Astrocyte (in vitro differentiated cells and primary cell): ENCODE measurements at regions not wholly inside any gene's neighbourhood (a gene's known extent, or its start where the extent isn't known, plus 50 kb on each side); places are given as distances from the start of the nearest gene placed in this dataset.

Experiments
- DNase-seq: peaks from one replicate; pipeline ENCODE4 v3.0.0-alpha.2; 2010; ENCODE audit warnings: low read depth
- FAIRE-seq: peaks from 2 replicates; lab custom pipeline; 2011; peaks lifted over from hg19 to GRCh38; lab: Jason Lieb, UNC
- H2AFZ ChIP-seq: 2 replicates; pipeline ENCODE4 v1.6.0; 2012; ENCODE audit warnings: low read depth, low read length, inconsistent platforms
- H3K27ac ChIP-seq: 2 replicates; pipeline ENCODE4 v1.5.1; 2011; ENCODE audit warnings: low read depth, low read length, inconsistent platforms
- H3K27me3 ChIP-seq: 2 replicates; pipeline ENCODE4 v1.6.0; 2011; ENCODE audit warnings: low read length, inconsistent platforms; ENCODE audit not compliant: insufficient read depth
- H3K36me3 ChIP-seq: 2 replicates; pipeline ENCODE4 v1.5.1; 2011; ENCODE audit warnings: low read length, inconsistent platforms; ENCODE audit not compliant: insufficient read depth
- H3K4me1 ChIP-seq: 2 replicates; pipeline ENCODE4 v1.5.1; 2011; ENCODE audit warnings: low read length, inconsistent platforms; ENCODE audit not compliant: insufficient read depth
- H3K4me2 ChIP-seq: 2 replicates; pipeline ENCODE4 v1.6.0; 2012; ENCODE audit warnings: low read length, inconsistent platforms
- H3K4me3 ChIP-seq: 2 replicates; pipeline ENCODE4 v1.5.1; 2011; ENCODE audit warnings: low read depth, mild to moderate bottlenecking, low read length, inconsistent platforms; ENCODE audit not compliant: insufficient read depth
- H3K79me2 ChIP-seq: 2 replicates; pipeline ENCODE4 v1.6.0; 2012; ENCODE audit warnings: mild to moderate bottlenecking, low read length, inconsistent platforms; ENCODE audit not compliant: insufficient read depth
- H3K9ac ChIP-seq: 2 replicates; pipeline ENCODE4 v1.6.0; 2012; ENCODE audit warnings: mild to moderate bottlenecking, low read length, inconsistent platforms
- H3K9me3 ChIP-seq: 2 replicates; pipeline ENCODE4 v1.5.1; 2012; ENCODE audit warnings: low read depth, mild to moderate bottlenecking, low read length, inconsistent platforms; ENCODE audit not compliant: insufficient read depth
- H4K20me1 ChIP-seq: 2 replicates; pipeline ENCODE4 v1.6.0; 2012; ENCODE audit warnings: low read length, inconsistent platforms; ENCODE audit not compliant: insufficient read depth
- H3K27ac Mint-ChIP-seq: one replicate; pipeline ENCODE4 v1.8.0; 2021; ENCODE audit warnings: mild to moderate bottlenecking, mixed read lengths; ENCODE audit not compliant: unreplicated experiment
- H3K27me3 Mint-ChIP-seq: one replicate; pipeline ENCODE4 v1.8.0; 2021; ENCODE audit warnings: low read depth, mixed read lengths; ENCODE audit not compliant: unreplicated experiment
- H3K36me3 Mint-ChIP-seq: one replicate; pipeline ENCODE4 v1.8.0; 2021; ENCODE audit warnings: low read depth, mixed read lengths; ENCODE audit not compliant: unreplicated experiment
- H3K4me1 Mint-ChIP-seq: one replicate; pipeline ENCODE4 v1.8.0; 2021; ENCODE audit warnings: low read depth, mixed read lengths; ENCODE audit not compliant: unreplicated experiment
- H3K4me3 Mint-ChIP-seq: one replicate; pipeline ENCODE4 v1.8.0; 2021; ENCODE audit warnings: mild to moderate bottlenecking, moderate library complexity, mixed read lengths; ENCODE audit not compliant: unreplicated experiment
- H3K9me3 Mint-ChIP-seq: one replicate; pipeline ENCODE4 v1.8.0; 2021; ENCODE audit warnings: mild to moderate bottlenecking, mixed read lengths; ENCODE audit not compliant: unreplicated experiment
- CTCF ChIP-seq: IDR thresholded peaks from 2 replicates; pipeline ENCODE4 v1.5.1; 2011; ENCODE audit warnings: low read depth, mild to moderate bottlenecking, inconsistent platforms, low read length, moderate library complexity; ENCODE audit not compliant: insufficient read depth
- EZH2 ChIP-seq: IDR thresholded peaks from 2 replicates; pipeline ENCODE4 v1.6.1; 2012; ENCODE audit warnings: mild to moderate bottlenecking, low read length, inconsistent platforms; ENCODE audit not compliant: insufficient read depth

GRCh38 chr6:3627956-3628835, 123.3 kb downstream of the PXDC1 start:
- DNase-seq = peak; percentile 53
- H3K4me3 Mint-ChIP-seq = no peak overlapping the region
- H3K4me2 ChIP-seq = no peak overlapping the region

GRCh38 chr6:3627501-3627900, 124.0 kb downstream of the PXDC1 start:
- Histone ChIP-seq H3K9me3 (no peaks in the 10 kb centered on the region), H3K27ac (no peak overlapping the region), H2AFZ (no peak overlapping the region), H3K4me2 (no peak overlapping the region), H3K36me3 (no peaks in the 10 kb centered on the region), H3K4me1 (peaks cover 3% of the 10 kb centered on the region), H3K79me2 (no peaks in the 10 kb centered on the region), H3K27me3 (peaks cover 20% of the 10 kb centered on the region), H4K20me1 (no peaks in the 10 kb centered on the region), H3K9ac (no peak overlapping the region), H3K4me3 (no peak overlapping the region)
- H3K27me3 Mint-ChIP-seq = peaks cover 43% of the 10 kb centered on the region
- no peaks in the 10 kb centered on the region for H3K9me3 Mint-ChIP-seq
- DNase-seq (no peak), FAIRE-seq (no peak)
- peaks cover 4% of the 10 kb centered on the region for H3K4me1 Mint-ChIP-seq
- H3K4me3 Mint-ChIP-seq = no peak overlapping the region
- TF ChIP-seq CTCF (no peak), EZH2 (no peak)
- no peaks in the 10 kb centered on the region for H3K36me3 Mint-ChIP-seq
- H3K27ac Mint-ChIP-seq = no peak overlapping the region

More at GRCh38 chr6:3627956-3628835, 123.3 kb downstream of the PXDC1 start:
- no peak overlapping the region for H3K27ac Mint-ChIP-seq
- H3K4me3 ChIP-seq = no peak overlapping the region
- no peaks in the 10 kb centered on the region for H3K79me2 ChIP-seq
- H3K27me3 Mint-ChIP-seq = peaks cover 42% of the 10 kb centered on the region
- H4K20me1 ChIP-seq = no peaks in the 10 kb centered on the region
- no peaks in the 10 kb centered on the region for H3K9me3 ChIP-seq
- H2AFZ ChIP-seq = no peak overlapping the region
- H3K36me3 ChIP-seq = no peaks in the 10 kb centered on the region
- peaks cover 4% of the 10 kb centered on the region for H3K4me1 Mint-ChIP-seq
- H3K27ac ChIP-seq = no peak overlapping the region
- H3K27me3 ChIP-seq = peaks cover 22% of the 10 kb centered on the region
- H3K9me3 Mint-ChIP-seq = no peaks in the 10 kb centered on the region
- H3K4me1 ChIP-seq = peaks cover 3% of the 10 kb centered on the region
- TF ChIP-seq CTCF (no peak), EZH2 (no peak)
- no peaks in the 10 kb centered on the region for H3K36me3 Mint-ChIP-seq
- no peak overlapping the region for H3K9ac ChIP-seq
- no peak for FAIRE-seq
